ENCODE measurements at regions not wholly inside any gene's neighbourhood (a gene's known extent, or its start where the extent isn't known, plus 50 kb on each side); places are given as distances from the start of the nearest gene placed in this dataset.

GRCh38 chr1:221514806-221515205 lies 227.1 kb downstream of the DUSP10 start:
- peaks cover 8% of the 10 kb centered on the region for H3K4me1 Mint-ChIP-seq (ENCODE audit: unreplicated experiment)
- no peak overlapping the region for H3K27ac Mint-ChIP-seq (ENCODE audit: unreplicated experiment)
- H3K27me3 Mint-ChIP-seq (ENCODE audit: unreplicated experiment) = no peaks in the 10 kb centered on the region
- no peaks in the 10 kb centered on the region for H3K9me3 Mint-ChIP-seq (ENCODE audit: unreplicated experiment)
- no peak overlapping the region for H3K4me3 Mint-ChIP-seq (ENCODE audit: unreplicated experiment)
- no peaks in the 10 kb centered on the region for H3K36me3 Mint-ChIP-seq (ENCODE audit: low read depth, unreplicated experiment)
- DNase-seq (ENCODE audit: low spot score) = no peak
- no peak for TF ChIP-seq CTCF (IDR thresholded peaks at IDR 0.05; ENCODE audit: unreplicated experiment)

GRCh38 chr1:221515496-221515895 lies 226.4 kb downstream of the DUSP10 start:
- Mint-ChIP-seq H3K4me1 (ENCODE audit: unreplicated experiment) (peaks cover 8% of the 10 kb centered on the region), H3K27ac (ENCODE audit: unreplicated experiment) (no peak overlapping the region), H3K36me3 (ENCODE audit: low read depth, unreplicated experiment) (no peaks in the 10 kb centered on the region), H3K4me3 (ENCODE audit: unreplicated experiment) (no peak overlapping the region), H3K9me3 (ENCODE audit: unreplicated experiment) (no peaks in the 10 kb centered on the region), H3K27me3 (ENCODE audit: unreplicated experiment) (no peaks in the 10 kb centered on the region)
- no peak for DNase-seq (ENCODE audit: low spot score)
- TF ChIP-seq CTCF (IDR thresholded peaks at IDR 0.05; ENCODE audit: unreplicated experiment) = no peak

- Mint-ChIP-seq H3K4me3 (ENCODE audit: unreplicated experiment) (no peak overlapping the region), H3K27me3 (ENCODE audit: unreplicated experiment) (no peaks in the 10 kb centered on the region), H3K27ac (ENCODE audit: unreplicated experiment) (no peak overlapping the region), H3K36me3 (ENCODE audit: low read depth, unreplicated experiment) (no peaks in the 10 kb centered on the region), H3K9me3 (ENCODE audit: unreplicated experiment) (no peaks in the 10 kb centered on the region), H3K4me1 (ENCODE audit: unreplicated experiment) (peaks cover 5% of the 10 kb centered on the region)
- no peak for DNase-seq (ENCODE audit: low spot score)
- no peak for TF ChIP-seq CTCF (IDR thresholded peaks at IDR 0.05; ENCODE audit: unreplicated experiment)
Observed at GRCh38 chr1:221517961-221518360, 223.9 kb downstream of the DUSP10 start.

DNA sequence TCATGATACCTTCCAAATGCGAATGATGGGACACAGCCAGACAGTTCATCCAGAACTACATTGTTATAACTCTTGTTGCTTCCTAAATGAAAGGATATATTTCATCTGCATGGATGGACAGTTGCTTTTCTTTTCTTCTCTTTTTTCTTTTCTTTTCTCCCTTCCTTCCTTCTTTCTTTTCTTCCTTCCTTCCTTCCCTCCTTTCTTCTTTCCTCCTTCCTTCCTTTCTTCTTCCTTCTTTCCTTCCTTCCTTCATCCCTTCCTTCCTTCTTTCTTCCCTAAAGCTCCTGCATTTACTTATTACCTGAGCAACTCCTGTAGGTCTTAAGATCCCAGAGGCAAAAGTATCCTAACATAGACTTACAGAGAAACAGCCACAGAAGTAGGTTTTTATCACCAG lies 221.6 kb downstream of the DUSP10 start:
- Mint-ChIP-seq H3K27ac (ENCODE audit: unreplicated experiment) (no peak overlapping the region), H3K27me3 (ENCODE audit: unreplicated experiment) (no peaks in the 10 kb centered on the region), H3K36me3 (ENCODE audit: low read depth, unreplicated experiment) (no peaks in the 10 kb centered on the region), H3K9me3 (ENCODE audit: unreplicated experiment) (no peaks in the 10 kb centered on the region), H3K4me3 (ENCODE audit: unreplicated experiment) (no peak overlapping the region), H3K4me1 (ENCODE audit: unreplicated experiment) (peaks cover 5% of the 10 kb centered on the region)
- no peak for DNase-seq (ENCODE audit: low spot score)
- TF ChIP-seq CTCF (IDR thresholded peaks at IDR 0.05; ENCODE audit: unreplicated experiment) = no peak

DNA sequence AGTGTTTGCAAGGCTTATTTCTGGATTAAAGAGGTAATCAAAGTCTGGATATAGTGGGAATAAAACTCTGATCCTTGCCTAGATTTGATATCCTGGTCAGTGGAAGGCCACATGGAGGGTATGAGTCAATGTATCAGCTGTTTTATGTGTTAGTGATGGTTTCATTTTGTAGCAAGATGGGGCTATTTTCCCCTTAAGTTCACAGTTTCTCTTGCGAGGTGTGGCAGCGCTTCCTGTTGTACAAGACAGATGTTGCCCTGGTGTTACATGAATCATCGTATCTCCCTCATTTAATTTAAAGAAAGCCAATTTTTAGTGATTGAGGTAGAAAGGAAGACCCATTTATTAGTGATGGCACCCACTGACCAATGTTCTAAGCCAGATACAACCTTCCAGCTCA lies 220.2 kb downstream of the DUSP10 start:
- H3K27me3 Mint-ChIP-seq (ENCODE audit: unreplicated experiment) = no peaks in the 10 kb centered on the region
- peaks cover 5% of the 10 kb centered on the region for H3K4me1 Mint-ChIP-seq (ENCODE audit: unreplicated experiment)
- H3K9me3 Mint-ChIP-seq (ENCODE audit: unreplicated experiment) = no peaks in the 10 kb centered on the region
- H3K4me3 Mint-ChIP-seq (ENCODE audit: unreplicated experiment) = no peak overlapping the region
- H3K27ac Mint-ChIP-seq (ENCODE audit: unreplicated experiment) = no peak overlapping the region
- DNase-seq (ENCODE audit: low spot score) = no peak
- no peak for TF ChIP-seq CTCF (IDR thresholded peaks at IDR 0.05; ENCODE audit: unreplicated experiment)
- no peaks in the 10 kb centered on the region for H3K36me3 Mint-ChIP-seq (ENCODE audit: low read depth, unreplicated experiment)

Measured in endothelial cell (in vitro differentiated cells).